ENCODE measurements at regions not wholly inside any gene's neighbourhood (a gene's known extent, or its start where the extent isn't known, plus 50 kb on each side); places are given as distances from the start of the nearest gene placed in this dataset.
"Not testable (repeated sequence)": the region's sequence is repeated elsewhere in the genome, so short reads cannot be mapped to it uniquely, and the experiment has no call there.

GRCh38 chr7:145147865-145148264 is 312.0 kb upstream of the TPK1 start:
- no peak for TF ChIP-seq JUND (IDR thresholded peaks at IDR 0.05; ENCODE audit: low read depth)
- no peak for DNase-seq (ENCODE audit: low read depth in 1 of 2, low spot score in 1 of 2)
- in situ Hi-C loops (cut with HindIII; ENCODE audit: low pct_unique_long_range_greater_than_20kb, low sequenced_read_pairs): no loop called here

- in situ Hi-C loops (cut with HindIII; ENCODE audit: low pct_unique_long_range_greater_than_20kb, low sequenced_read_pairs): no loop called here
- no peak for DNase-seq (ENCODE audit: low read depth in 1 of 2, low spot score in 1 of 2)
- TF ChIP-seq JUND (IDR thresholded peaks at IDR 0.05; ENCODE audit: low read depth): no peak
Measured at GRCh38 chr7:145143685-145144084, 307.8 kb upstream of the TPK1 start.

- TF ChIP-seq JUND (IDR thresholded peaks at IDR 0.05; ENCODE audit: low read depth): no peak
- DNase-seq (ENCODE audit: low read depth in 1 of 2, low spot score in 1 of 2): no peak
- in situ Hi-C loops (cut with HindIII; ENCODE audit: low pct_unique_long_range_greater_than_20kb, low sequenced_read_pairs): no loop called here
Measured at GRCh38 chr7:145134377-145134776, 298.5 kb upstream of the TPK1 start.

DNA sequence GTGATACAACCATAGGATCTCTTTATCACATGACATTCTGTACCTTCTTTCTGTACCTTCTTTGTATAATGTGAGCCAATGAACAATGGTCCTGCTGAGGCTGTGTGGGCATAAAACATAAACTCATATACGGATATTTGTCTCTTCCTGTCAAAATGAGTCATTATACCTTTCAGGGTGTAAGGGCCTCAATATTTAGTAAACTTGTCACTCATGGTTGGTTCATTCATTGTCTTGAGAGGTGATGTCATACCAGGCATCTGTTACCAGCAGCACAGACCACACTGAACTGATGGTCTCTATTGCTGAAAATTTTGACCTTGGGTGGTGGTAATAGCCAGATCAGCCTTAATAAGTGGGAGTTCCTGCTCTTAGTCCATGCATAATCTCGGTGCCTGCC is 287.6 kb upstream of the TPK1 start:
- no peak for TF ChIP-seq JUND (IDR thresholded peaks at IDR 0.05; ENCODE audit: low read depth)
- no peak for DNase-seq (ENCODE audit: low read depth in 1 of 2, low spot score in 1 of 2)
- in situ Hi-C loops (cut with HindIII; ENCODE audit: low pct_unique_long_range_greater_than_20kb, low sequenced_read_pairs): no loop called here

GRCh38 chr7:145106001-145106400 is 270.1 kb upstream of the TPK1 start:
- TF ChIP-seq JUND (IDR thresholded peaks at IDR 0.05; ENCODE audit: low read depth): no peak
- DNase-seq (ENCODE audit: low read depth in 1 of 2, low spot score in 1 of 2): peak in 1 of 2 experiments; percentile 20
- in situ Hi-C loops (cut with HindIII; ENCODE audit: low pct_unique_long_range_greater_than_20kb, low sequenced_read_pairs): no loop called here

DNA sequence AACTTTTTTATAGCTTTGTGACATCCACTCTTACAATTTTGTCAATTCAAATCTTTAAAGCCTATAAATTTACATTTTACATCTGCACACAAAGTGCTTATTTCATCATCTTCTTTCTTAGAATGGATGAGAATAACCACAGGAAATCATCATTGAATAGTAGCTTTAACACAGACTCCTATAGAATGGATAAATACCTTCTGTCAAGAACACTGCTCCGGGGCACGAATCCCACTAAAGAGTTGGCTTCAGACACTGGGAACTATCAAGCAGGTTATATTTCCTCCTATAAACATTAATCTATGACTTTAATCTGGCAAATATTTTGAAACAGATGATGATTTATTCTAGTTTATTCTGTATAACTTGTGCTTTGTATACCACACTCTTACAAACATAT is 269.7 kb upstream of the TPK1 start:
- in situ Hi-C loops (cut with HindIII; ENCODE audit: low pct_unique_long_range_greater_than_20kb, low sequenced_read_pairs): no loop called here
- TF ChIP-seq JUND (IDR thresholded peaks at IDR 0.05; ENCODE audit: low read depth): no peak

GRCh38 chr7:145104400-145104799 is 268.5 kb upstream of the TPK1 start:
- DNase-seq (ENCODE audit: low read depth in 1 of 2, low spot score in 1 of 2): no peak
- in situ Hi-C loops (cut with HindIII; ENCODE audit: low pct_unique_long_range_greater_than_20kb, low sequenced_read_pairs): no loop called here
- no peak for TF ChIP-seq JUND (IDR thresholded peaks at IDR 0.05; ENCODE audit: low read depth)

More for the DNA sequence above, 269.7 kb upstream of the TPK1 start:
- DNase-seq (ENCODE audit: low read depth in 1 of 2, low spot score in 1 of 2): no peak

GRCh38 chr7:145102199-145102598 is 266.3 kb upstream of the TPK1 start:
- in situ Hi-C loops (cut with HindIII; ENCODE audit: low pct_unique_long_range_greater_than_20kb, low sequenced_read_pairs); DNase-seq (ENCODE audit: low read depth in 1 of 2, low spot score in 1 of 2): not testable (repeated sequence)

- in situ Hi-C loops (cut with HindIII; ENCODE audit: low pct_unique_long_range_greater_than_20kb, low sequenced_read_pairs): no loop called here
- DNase-seq (ENCODE audit: low read depth in 1 of 2, low spot score in 1 of 2): no peak
- TF ChIP-seq JUND (IDR thresholded peaks at IDR 0.05; ENCODE audit: low read depth): no peak
Measured at GRCh38 chr7:145092766-145093165, 256.9 kb upstream of the TPK1 start.

DNA sequence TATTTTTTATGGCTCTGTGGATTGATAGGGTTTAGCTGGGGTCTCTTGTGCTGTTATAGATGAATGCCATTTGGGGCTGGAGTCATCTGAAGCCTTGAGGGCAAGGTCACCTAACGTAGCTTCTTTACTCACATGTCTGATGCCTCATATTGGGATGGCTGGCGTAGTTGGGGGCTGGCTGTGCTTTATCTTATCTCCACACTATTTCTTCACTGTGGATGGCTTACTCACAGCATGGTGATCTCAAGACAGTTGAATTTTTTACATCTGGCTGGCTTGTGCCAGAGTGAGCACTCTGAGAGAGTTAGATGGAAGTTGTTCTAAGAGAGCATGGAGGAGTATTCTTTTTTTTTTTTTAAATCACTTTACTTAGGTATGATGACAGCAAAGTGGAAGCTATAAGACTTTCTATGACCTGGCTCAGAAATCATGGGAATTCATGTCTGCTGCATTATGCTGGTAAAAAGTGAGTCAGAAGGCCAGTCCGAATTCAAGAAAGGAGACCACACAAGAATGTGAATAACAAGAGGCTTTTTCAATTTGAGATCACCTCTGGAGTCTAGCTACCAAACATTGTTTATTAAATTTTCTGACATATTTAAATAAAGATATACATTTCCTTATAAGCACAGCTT is 252.4 kb upstream of the TPK1 start:
- DNase-seq (ENCODE audit: low read depth in 1 of 2, low spot score in 1 of 2): no peak
- in situ Hi-C loops (cut with HindIII; ENCODE audit: low pct_unique_long_range_greater_than_20kb, low sequenced_read_pairs): no loop called here
- TF ChIP-seq JUND (IDR thresholded peaks at IDR 0.05; ENCODE audit: low read depth): no peak

GRCh38 chr7:145082366-145083161 is 246.7 kb upstream of the TPK1 start:
- DNase-seq (ENCODE audit: low read depth in 1 of 2, low spot score in 1 of 2): no peak
- TF ChIP-seq JUND (IDR thresholded peaks at IDR 0.05; ENCODE audit: low read depth): no peak
- in situ Hi-C loops (cut with HindIII; ENCODE audit: low pct_unique_long_range_greater_than_20kb, low sequenced_read_pairs): no loop called here

- TF ChIP-seq JUND (IDR thresholded peaks at IDR 0.05; ENCODE audit: low read depth): no peak
- no peak for DNase-seq (ENCODE audit: low read depth in 1 of 2, low spot score in 1 of 2)
- in situ Hi-C loops (cut with HindIII; ENCODE audit: low pct_unique_long_range_greater_than_20kb, low sequenced_read_pairs): no loop called here
Measured at GRCh38 chr7:145065473-145065872, 229.6 kb upstream of the TPK1 start.

- no peak for TF ChIP-seq JUND (IDR thresholded peaks at IDR 0.05; ENCODE audit: low read depth)
- in situ Hi-C loops (cut with HindIII; ENCODE audit: low pct_unique_long_range_greater_than_20kb, low sequenced_read_pairs): no loop called here
- no peak for DNase-seq (ENCODE audit: low read depth in 1 of 2, low spot score in 1 of 2)
Measured at GRCh38 chr7:145064114-145064513, 228.3 kb upstream of the TPK1 start.

Data from T47D (cell line).